IMR-90 (cell line): ENCODE measurements at regions not wholly inside any gene's neighbourhood (a gene's known extent, or its start where the extent isn't known, plus 50 kb on each side); places are given as distances from the start of the nearest gene placed in this dataset.

Experiments used
- ATAC-seq: fragments of 200-7000 bp; cut with Tn5 transposase; 2 replicates; pipeline ENCODE4 v1.9.1; 2020; ENCODE audit warnings: low read depth, mild to moderate bottlenecking, moderate library complexity
- BruUV-seq: library from RNA; stranded (reverse); fragments of 400-500 nt; replicated peaks from 2 replicates; lab custom pipeline; 2021; lab: Mats Ljungman, UMichigan
- CTCF ChIA-PET: fragments of 300-600 bp; formaldehyde crosslinking; extraction: SDS; loops from one replicate; lab custom pipeline; 2021; ENCODE audit warnings: antibody characterized with exemption; lab: Yijun Ruan, JAX
- POLR2A ChIA-PET: fragments of 300-600 bp; sonication (Branson Sonifier 250); formaldehyde crosslinking; loops from one replicate; lab custom pipeline; 2022; ENCODE audit warnings: antibody characterized with exemption; ENCODE audit not compliant: unreplicated experiment; lab: Charles Lee
- DNase-seq: peaks from one replicate; pipeline ENCODE4 v3.0.0; 2013
- H2AFZ ChIP-seq: replicated peaks from 2 replicates; pipeline ENCODE3; 2013; ENCODE audit warnings: low read length, mild to moderate bottlenecking; ENCODE audit not compliant: poor library complexity
- H2AK5ac ChIP-seq: 2 replicates; pipeline ENCODE4 v1.6.1; 2013; ENCODE audit warnings: low read depth, low read length, inconsistent platforms
- H2AK9ac ChIP-seq: replicated peaks from 2 replicates; pipeline ENCODE3; 2013; ENCODE audit warnings: mild to moderate bottlenecking, low read depth, low read length, moderate library complexity; ENCODE audit not compliant: poor library complexity
- H2BK120ac ChIP-seq: 2 replicates; pipeline ENCODE4 v1.6.1; 2013; ENCODE audit warnings: low read depth, low read length, inconsistent platforms
- H2BK15ac ChIP-seq: 3 replicates; pipeline ENCODE4 v1.6.1; 2013; ENCODE audit warnings: low read depth, low read length, inconsistent platforms
- H2BK20ac ChIP-seq: 2 replicates; pipeline ENCODE4 v1.6.1; 2013; ENCODE audit warnings: low read depth, mild to moderate bottlenecking, inconsistent platforms, low read length, moderate library complexity
- H2BK5ac ChIP-seq: 2 replicates; pipeline ENCODE4 v1.6.1; 2013; ENCODE audit warnings: mild to moderate bottlenecking, low read depth, low read length, inconsistent platforms; ENCODE audit not compliant: poor library complexity, severe bottlenecking
- H3K14ac ChIP-seq: replicated peaks from 2 replicates; pipeline ENCODE4 v1.6.1; 2013; ENCODE audit warnings: low read depth, low read length, inconsistent platforms
- H3K18ac ChIP-seq: 2 replicates; pipeline ENCODE4 v1.6.1; 2013; ENCODE audit warnings: low read depth, low read length, control low read depth
- H3K23ac ChIP-seq: 2 replicates; pipeline ENCODE4 v1.6.1; 2013; ENCODE audit warnings: low read depth, low read length, inconsistent platforms
- H3K27ac ChIP-seq: 2 replicates; pipeline ENCODE4 v1.5.1; 2013; ENCODE audit warnings: mild to moderate bottlenecking, control low read depth, low read length; ENCODE audit not compliant: insufficient read depth
- H3K27me3 ChIP-seq: 2 replicates; pipeline ENCODE4 v1.6.1; 2013; ENCODE audit warnings: low read length; ENCODE audit not compliant: control insufficient read depth, insufficient read depth
- H3K36me3 ChIP-seq: 2 replicates; pipeline ENCODE4 v1.6.1; 2013; ENCODE audit warnings: low read length, mixed read lengths; ENCODE audit not compliant: control insufficient read depth, insufficient read depth
- H3K4ac ChIP-seq: 2 replicates; pipeline ENCODE4 v1.6.1; 2013; ENCODE audit warnings: low read depth, low read length, inconsistent platforms
- H3K4me1 ChIP-seq: 2 replicates; pipeline ENCODE4 v1.6.1; 2013; ENCODE audit warnings: low read length, mixed read lengths; ENCODE audit not compliant: control insufficient read depth, insufficient read depth
- H3K4me2 ChIP-seq: 2 replicates; pipeline ENCODE4 v1.6.1; 2013; ENCODE audit warnings: low read depth, mild to moderate bottlenecking, control low read depth, low read length, moderate library complexity
- H3K4me3 ChIP-seq: 2 replicates; pipeline ENCODE4 v1.5.1; 2013; ENCODE audit warnings: low read depth, mild to moderate bottlenecking, control low read depth, low read length, moderate library complexity; ENCODE audit not compliant: insufficient read depth
- H3K56ac ChIP-seq: 2 replicates; pipeline ENCODE4 v1.6.1; 2013; ENCODE audit warnings: low read length, inconsistent platforms; ENCODE audit not compliant: insufficient read depth; ENCODE audit errors: extremely low read depth
- H3K79me1 ChIP-seq, 2 experiments: 2 replicates each; pipeline ENCODE4 v1.6.1; 2013; ENCODE audit warnings: low read length in 2 of 2, inconsistent platforms in 1 of 2, low read depth in 1 of 2
- H3K9ac ChIP-seq: 2 replicates; pipeline ENCODE4 v1.6.1; 2013; ENCODE audit warnings: low read depth, low read length, control low read depth
- H3K9me1 ChIP-seq: 2 replicates; pipeline ENCODE4 v1.6.1; 2013; ENCODE audit warnings: low read length, inconsistent platforms; ENCODE audit not compliant: insufficient read depth
- H3K9me3 ChIP-seq: 2 replicates; pipeline ENCODE4 v1.6.1; 2013; ENCODE audit warnings: low read length; ENCODE audit not compliant: control insufficient read depth, insufficient read depth
- H4K20me1 ChIP-seq: 2 replicates; pipeline ENCODE4 v1.6.1; 2013; ENCODE audit warnings: low read length, inconsistent platforms; ENCODE audit not compliant: insufficient read depth
- H4K5ac ChIP-seq: 2 replicates; pipeline ENCODE4 v1.6.1; 2013; ENCODE audit warnings: mild to moderate bottlenecking, low read depth, low read length, control low read depth
- H4K8ac ChIP-seq, 2 experiments: 2 replicates each; pipeline ENCODE4 v1.6.1; 2013; ENCODE audit warnings: low read depth in 2 of 2, low read length in 2 of 2, control low read depth in 1 of 2, inconsistent platforms in 1 of 2
- H4K91ac ChIP-seq: 2 replicates; pipeline ENCODE4 v1.6.1; 2013; ENCODE audit warnings: low read depth, low read length, inconsistent platforms; ENCODE audit not compliant: insufficient read depth
- BHLHE40 ChIP-seq: fragments of 150-350 bp; IDR thresholded peaks from 2 replicates; pipeline ENCODE4 v1.6.1; 2016; ENCODE audit warnings: mild to moderate bottlenecking, low read depth, low read length
- CEBPB ChIP-seq: IDR thresholded peaks from 2 replicates; pipeline ENCODE4 v1.6.1; 2012; ENCODE audit warnings: low read depth, low read length, improper control_type of control experiment
- CHD1 ChIP-seq: IDR thresholded peaks from 2 replicates; pipeline ENCODE4 v1.6.1; 2012; ENCODE audit warnings: low read depth, low read length, improper control_type of control experiment
- ELK1 ChIP-seq: fragments of 150-350 bp; IDR thresholded peaks from 2 replicates; pipeline ENCODE4 v1.6.1; 2016; ENCODE audit warnings: low read depth, mild to moderate bottlenecking, low read length, moderate library complexity, borderline replicate concordance
- MXI1 ChIP-seq: IDR thresholded peaks from 2 replicates; pipeline ENCODE4 v1.6.1; 2012; ENCODE audit warnings: low read depth, mild to moderate bottlenecking, low read length, moderate library complexity, borderline replicate concordance
- NFE2L2 ChIP-seq: fragments of 150-350 bp; IDR thresholded peaks from 2 replicates; pipeline ENCODE4 v1.6.1; 2016; ENCODE audit warnings: low read depth, mild to moderate bottlenecking, low read length
- POLR2A ChIP-seq: IDR thresholded peaks from 2 replicates; pipeline ENCODE4 v1.6.1; 2012; ENCODE audit warnings: mild to moderate bottlenecking, low read depth, low read length
- RCOR1 ChIP-seq: IDR thresholded peaks from 2 replicates; pipeline ENCODE4 v1.6.1; 2012; ENCODE audit warnings: mild to moderate bottlenecking, low read length, improper control_type of control experiment; ENCODE audit not compliant: insufficient replicate concordance
- SMC3 ChIP-seq: fragments of 150-350 bp; IDR thresholded peaks from 2 replicates; pipeline ENCODE4 v1.6.1; 2016; ENCODE audit warnings: low read depth, mild to moderate bottlenecking, antibody characterized with exemption, low read length, moderate library complexity
- WGBS, 2 experiments: methylation state at CpG; one replicate each; pipeline versions ENCODE4 v1.1.5 to v1.1.7; 2013; ENCODE audit warnings: missing lambda C conversion rate in 2 of 2; ENCODE audit not compliant: insufficient read length in 1 of 2; ENCODE audit errors: extremely low coverage in 2 of 2; 5-methylcytosine and 5-hydroxymethylcytosine counted together
- dilution Hi-C: fragments of 300-500 bp; cut with HindIII; formaldehyde crosslinking; loops from one replicate; pipeline ENCODE4 v1.14.3; 2018; ENCODE audit warnings: low sequenced_read_pairs; ENCODE audit not compliant: unreplicated experiment
- in situ Hi-C: fragments of 300-500 bp; cut with MboI; formaldehyde crosslinking; loops from 3 replicates; pipeline ENCODE4 v1.14.3; 2019; ENCODE audit warnings: low sequenced_read_pairs, inconsistent platforms, mixed read lengths
- intact Hi-C: fragments of 100-400 bp; cut with micrococcal nuclease; formaldehyde crosslinking; loops from 2 replicates; pipeline ENCODE4 v1.10.0; 2022

- POLR2A ChIA-PET, result no interaction called here
- Histone ChIP-seq H2BK15ac (no peak overlapping the region), H2AFZ (no peak overlapping the region), H3K14ac (no peak overlapping the region), H3K56ac (no peak overlapping the region), H3K4me1 (no peaks in the 10 kb centered on the region), H4K8ac (no peak overlapping the region), H2AK5ac (no peak overlapping the region), H3K79me1 (no peaks in the 10 kb centered on the region), H3K23ac (no peak overlapping the region), H3K27me3 (no peaks in the 10 kb centered on the region), H3K9me3 (peaks cover 15% of the 10 kb centered on the region), H3K36me3 (no peaks in the 10 kb centered on the region), H2BK5ac (no peak overlapping the region), H4K5ac (no peak overlapping the region), H2BK120ac (no peak overlapping the region), H4K20me1 (no peaks in the 10 kb centered on the region), H2AK9ac (no peak overlapping the region), H3K4ac (no peak overlapping the region), H3K18ac (no peak overlapping the region), H4K91ac (no peak overlapping the region), H3K9ac (no peak overlapping the region), H2BK20ac (no peak overlapping the region), H3K9me1 (no peaks in the 10 kb centered on the region), H3K4me2 (no peak overlapping the region), H3K27ac (no peak overlapping the region), H3K4me3 (no peak overlapping the region)
- no peak for DNase-seq
- BruUV-seq, result no TSS peak
- dilution Hi-C loops (no loop called here), intact Hi-C loops (no loop called here), in situ Hi-C loops (no loop called here)
- ATAC-seq, result no peak
- TF ChIP-seq CHD1, result no peak
- no peak for TF ChIP-seq NFE2L2
- TF ChIP-seq ELK1, result no peak
- TF ChIP-seq CEBPB, result no peak
- no peak for TF ChIP-seq SMC3
- no peak for TF ChIP-seq BHLHE40
- TF ChIP-seq MXI1, result no peak
- TF ChIP-seq POLR2A, result no peak
- no peak for TF ChIP-seq RCOR1
- CTCF ChIA-PET, result no interaction called here
- WGBS, 2 experiments, result no CpG with 5 or more reads among the region's 2 CpGs
These were observed 403.4 kb upstream of the B3GAT1 start for GRCh38 chr11:134815404-134815803.
